Cardiac muscle cell (in vitro differentiated cells and primary cell): ENCODE measurements at regions not wholly inside any gene's neighbourhood (a gene's known extent, or its start where the extent isn't known, plus 50 kb on each side); places are given as distances from the start of the nearest gene placed in this dataset.

Experiments used
- DNase-seq, 2 donors: peaks; one replicate each; pipeline versions ENCODE4 v3.0.0 to v3.0.0-alpha.2; 2010 to 2017; ENCODE audit warnings: low read depth in 1 of 2, low spot score in 1 of 2
- H3K27ac ChIP-seq: fragments of 200-600 bp; sonication (generic); 2 replicates; pipeline ENCODE4 v1.5.1; 2016
- H3K27me3 ChIP-seq: fragments of 200-600 bp; sonication (generic); 2 replicates; pipeline ENCODE4 v1.6.0; 2016; ENCODE audit warnings: control low read depth
- H3K36me3 ChIP-seq: fragments of 200-600 bp; sonication (generic); 2 replicates; pipeline ENCODE4 v1.5.1; 2016; ENCODE audit warnings: control low read depth
- H3K4me1 ChIP-seq: fragments of 200-600 bp; sonication (generic); 2 replicates; pipeline ENCODE4 v1.8.1; 2017; ENCODE audit warnings: low read depth, mild to moderate bottlenecking, mixed run types
- H3K4me3 ChIP-seq: fragments of 200-600 bp; sonication (generic); 2 replicates; pipeline ENCODE4 v1.5.1; 2016; ENCODE audit warnings: mild to moderate bottlenecking
- H3K9me3 ChIP-seq: fragments of 200-600 bp; sonication (generic); 2 replicates; pipeline ENCODE4 v1.5.1; 2017; ENCODE audit warnings: low read depth, mild to moderate bottlenecking, control low read depth
- TF ChIP-seq, protein P1 (sequence below): IDR thresholded peaks from 2 replicates; pipeline ENCODE4 v1.5.1; 2012; ENCODE audit warnings: low read depth, mild to moderate bottlenecking, low read length

DNA sequence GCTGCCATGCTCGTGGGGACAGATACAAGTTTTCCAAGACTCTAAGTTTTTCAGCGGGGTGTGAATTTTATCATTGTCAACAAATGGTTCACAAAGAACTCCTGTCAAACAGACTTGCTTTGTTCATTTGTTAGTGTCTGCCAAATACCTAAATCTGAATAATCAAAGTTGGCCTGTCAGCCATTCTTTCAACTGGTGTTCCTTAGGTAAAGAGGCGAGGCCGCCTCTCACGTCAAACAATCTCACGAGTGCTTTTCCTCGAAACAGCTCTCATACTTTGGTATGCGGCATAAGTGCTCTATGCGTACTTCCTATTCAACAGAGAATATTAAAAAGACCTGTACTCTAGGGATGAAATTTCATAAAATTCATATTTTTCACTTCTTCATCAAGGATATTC, 51.4 kb upstream of the KANK4 start:
- TF ChIP-seq, protein P1, sequence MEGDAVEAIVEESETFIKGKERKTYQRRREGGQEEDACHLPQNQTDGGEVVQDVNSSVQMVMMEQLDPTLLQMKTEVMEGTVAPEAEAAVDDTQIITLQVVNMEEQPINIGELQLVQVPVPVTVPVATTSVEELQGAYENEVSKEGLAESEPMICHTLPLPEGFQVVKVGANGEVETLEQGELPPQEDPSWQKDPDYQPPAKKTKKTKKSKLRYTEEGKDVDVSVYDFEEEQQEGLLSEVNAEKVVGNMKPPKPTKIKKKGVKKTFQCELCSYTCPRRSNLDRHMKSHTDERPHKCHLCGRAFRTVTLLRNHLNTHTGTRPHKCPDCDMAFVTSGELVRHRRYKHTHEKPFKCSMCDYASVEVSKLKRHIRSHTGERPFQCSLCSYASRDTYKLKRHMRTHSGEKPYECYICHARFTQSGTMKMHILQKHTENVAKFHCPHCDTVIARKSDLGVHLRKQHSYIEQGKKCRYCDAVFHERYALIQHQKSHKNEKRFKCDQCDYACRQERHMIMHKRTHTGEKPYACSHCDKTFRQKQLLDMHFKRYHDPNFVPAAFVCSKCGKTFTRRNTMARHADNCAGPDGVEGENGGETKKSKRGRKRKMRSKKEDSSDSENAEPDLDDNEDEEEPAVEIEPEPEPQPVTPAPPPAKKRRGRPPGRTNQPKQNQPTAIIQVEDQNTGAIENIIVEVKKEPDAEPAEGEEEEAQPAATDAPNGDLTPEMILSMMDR, result no peak

GRCh38 chr1:62371375-62371774, 52.1 kb upstream of the KANK4 start:
- Histone ChIP-seq H3K27me3 (no peaks in the 10 kb centered on the region), H3K4me3 (no peak overlapping the region), H3K9me3 (no peaks in the 10 kb centered on the region), H3K27ac (no peak overlapping the region), H3K36me3 (no peaks in the 10 kb centered on the region), H3K4me1 (no peaks in the 10 kb centered on the region)
- no peak for DNase-seq
- TF ChIP-seq, protein P1, result no peak

More for the DNA sequence above, 51.4 kb upstream of the KANK4 start:
- Histone ChIP-seq H3K4me3 (no peak overlapping the region), H3K4me1 (no peaks in the 10 kb centered on the region), H3K36me3 (no peaks in the 10 kb centered on the region), H3K27ac (no peak overlapping the region), H3K27me3 (no peaks in the 10 kb centered on the region), H3K9me3 (no peaks in the 10 kb centered on the region)
- no peak for DNase-seq

GRCh38 chr1:62373221-62373620, 54.0 kb upstream of the KANK4 start:
- no peaks in the 10 kb centered on the region for H3K4me1 ChIP-seq
- no peaks in the 10 kb centered on the region for H3K36me3 ChIP-seq
- H3K27ac ChIP-seq, result no peak overlapping the region
- TF ChIP-seq, protein P1, result no peak
- DNase-seq, result no peak
- H3K9me3 ChIP-seq, result no peaks in the 10 kb centered on the region
- no peaks in the 10 kb centered on the region for H3K27me3 ChIP-seq
- H3K4me3 ChIP-seq, result no peak overlapping the region

DNA sequence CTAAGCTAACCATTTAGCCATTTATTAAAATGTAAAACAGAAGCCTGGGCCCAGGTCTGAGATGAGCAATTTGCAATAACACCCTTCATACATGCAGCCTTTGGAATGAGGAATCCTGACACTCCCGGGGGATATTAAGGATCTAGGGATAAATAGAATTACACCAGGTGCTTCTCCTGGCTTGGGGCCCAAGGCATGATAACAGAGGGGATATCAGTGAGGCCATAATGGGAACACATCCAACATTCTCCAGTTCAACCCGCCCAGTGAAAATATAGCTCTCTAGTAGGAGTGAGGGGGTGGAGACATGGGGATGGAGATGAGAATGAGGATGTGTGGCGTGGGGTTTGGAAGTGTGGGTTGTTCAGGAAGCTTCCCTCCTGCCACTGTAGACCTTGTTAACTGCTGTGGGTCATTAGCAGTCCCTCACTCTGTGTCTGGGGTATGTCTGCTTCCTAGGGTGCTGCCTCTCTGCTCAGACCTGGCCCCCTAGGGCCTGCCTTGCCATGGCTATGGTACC, 57.9 kb upstream of the KANK4 start:
- TF ChIP-seq, protein P1, result no peak
- Histone ChIP-seq H3K27me3 (no peaks in the 10 kb centered on the region), H3K36me3 (no peaks in the 10 kb centered on the region), H3K9me3 (no peaks in the 10 kb centered on the region), H3K4me3 (no peak overlapping the region), H3K27ac (no peak overlapping the region), H3K4me1 (no peaks in the 10 kb centered on the region)
- no peak for DNase-seq

DNA sequence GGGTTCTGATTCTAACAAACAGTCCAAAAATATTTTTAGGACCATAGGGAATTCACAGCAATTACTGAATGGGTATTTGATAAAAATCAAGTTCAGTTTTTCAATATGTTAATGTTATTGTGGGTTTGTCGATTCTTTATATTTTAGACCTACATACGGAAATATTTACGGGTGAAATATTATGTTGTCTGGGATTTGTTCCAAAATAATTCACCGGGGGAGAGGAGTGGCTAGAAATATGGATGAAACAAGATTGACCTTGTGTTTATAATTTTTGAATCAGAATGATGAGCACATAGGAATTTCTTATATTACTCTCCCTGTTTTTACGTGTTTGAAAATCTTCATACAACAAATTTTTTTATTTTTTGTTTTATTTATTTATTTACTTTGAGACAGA, 56.7 kb upstream of the USP1 start:
- H3K9me3 ChIP-seq, result no peaks in the 10 kb centered on the region
- no peak overlapping the region for H3K27ac ChIP-seq
- TF ChIP-seq, protein P1, result no peak
- DNase-seq, result no peak
- H3K4me1 ChIP-seq, result no peaks in the 10 kb centered on the region
- H3K36me3 ChIP-seq, result no peaks in the 10 kb centered on the region
- H3K27me3 ChIP-seq, result no peaks in the 10 kb centered on the region
- H3K4me3 ChIP-seq, result no peak overlapping the region
